HepG2 (cell line): ENCODE measurements at regions not wholly inside any gene's neighbourhood (a gene's known extent, or its start where the extent isn't known, plus 50 kb on each side); places are given as distances from the start of the nearest gene placed in this dataset.

Experiments used
- ATAC-seq: fragments of 200-7000 bp; cut with Tn5 transposase; 3 replicates; pipeline ENCODE4 v1.9.1; 2020; ENCODE audit warnings: mild to moderate bottlenecking, moderate library complexity
- BruUV-seq: library from RNA; stranded (reverse); fragments of 400-500 nt; replicated peaks from 2 replicates; lab custom pipeline; 2021; lab: Mats Ljungman, UMichigan
- CTCF ChIA-PET: fragments of 300-600 bp; formaldehyde crosslinking; extraction: SDS; loops from one replicate; lab custom pipeline; 2021; ENCODE audit warnings: low total read pairs, inconsistent platforms, low intra/inter-chr PET ratio; lab: Yijun Ruan, JAX
- POLR2A ChIA-PET: fragments of 350-600 bp; sonication (Branson Sonifier 250); formaldehyde crosslinking; loops from one replicate; lab custom pipeline; 2020; ENCODE audit warnings: antibody characterized with exemption, inconsistent platforms; lab: Yijun Ruan, JAX
- DNase-seq: peaks from one replicate; pipeline ENCODE4 v3.0.0-alpha.2; 2015; ENCODE audit warnings: low spot score
- FAIRE-seq: peaks from 3 replicates; lab custom pipeline; 2011; peaks lifted over from hg19 to GRCh38; lab: Jason Lieb, UNC
- H2AFZ ChIP-seq: one replicate; pipeline ENCODE4 v1.6.1; 2011; ENCODE audit warnings: low read length, inconsistent platforms
- H3K27ac ChIP-seq: fragments of 300-600 bp; 3 replicates; pipeline ENCODE4 v1.8.0; 2011; ENCODE audit warnings: mixed run types, mild to moderate bottlenecking, mixed read lengths, low read length, inconsistent platforms; ENCODE audit not compliant: insufficient read depth; ENCODE audit errors: extremely low read length
- H3K27me3 ChIP-seq, 2 experiments: fragments of 200-600 bp in 1 of 2; 2 replicates in 1 of 2; 3 replicates in 1 of 2; pipeline versions ENCODE4 v1.6.0 to v1.8.0; 2011; ENCODE audit warnings: low read length in 2 of 2, mild to moderate bottlenecking in 2 of 2, moderate library complexity in 2 of 2, inconsistent platforms in 1 of 2; ENCODE audit not compliant: insufficient read depth in 2 of 2, control insufficient read depth in 1 of 2
- H3K36me3 ChIP-seq, 2 experiments: fragments of 200-600 bp in 1 of 2; replicated peaks in 1 of 2; 2 replicates in 1 of 2; 3 replicates in 1 of 2; pipeline versions ENCODE4 v1.5.1 to v1.8.0; 2011; ENCODE audit warnings: low read length in 2 of 2, inconsistent platforms in 1 of 2; ENCODE audit not compliant: insufficient read depth in 2 of 2, control insufficient read depth in 1 of 2
- H3K4me1 ChIP-seq: 2 replicates; pipeline ENCODE4 v1.5.1; 2012; ENCODE audit warnings: low read length, inconsistent platforms; ENCODE audit not compliant: insufficient read depth
- H3K4me2 ChIP-seq: 2 replicates; pipeline ENCODE4 v1.6.0; 2011; ENCODE audit warnings: low read depth, low read length, inconsistent platforms
- H3K4me3 ChIP-seq, 3 experiments: fragments of 200-600 bp in 1 of 3; sonication (generic), shearing (Covaris generic) in 1 of 3; replicated peaks in 1 of 3; 2 replicates each; pipeline ENCODE4 v1.5.1; 2011 to 2016; ENCODE audit warnings: low read length in 3 of 3, inconsistent platforms in 2 of 3, low read depth in 2 of 3, mild to moderate bottlenecking in 2 of 3, control low read depth in 1 of 3, mixed read lengths in 1 of 3; ENCODE audit not compliant: insufficient read depth in 1 of 3
- H3K79me2 ChIP-seq: one replicate; pipeline ENCODE4 v1.6.1; 2011; ENCODE audit warnings: low read length, inconsistent platforms; ENCODE audit not compliant: insufficient read depth
- H3K9ac ChIP-seq: 2 replicates; pipeline ENCODE4 v1.6.0; 2011; ENCODE audit warnings: mild to moderate bottlenecking, low read depth, low read length, inconsistent platforms; ENCODE audit not compliant: insufficient read depth
- H3K9me3 ChIP-seq: 2 replicates; pipeline ENCODE4 v1.5.1; 2012; ENCODE audit warnings: mild to moderate bottlenecking, low read length
- H4K20me1 ChIP-seq: 2 replicates; pipeline ENCODE4 v1.6.0; 2011; ENCODE audit warnings: inconsistent platforms, mild to moderate bottlenecking, low read length, moderate library complexity; ENCODE audit not compliant: insufficient read depth
- NR2F2 ChIP-seq: IDR thresholded peaks from 2 replicates; pipeline ENCODE4 v1.6.1; 2012; ENCODE audit warnings: low read depth, inconsistent platforms, borderline replicate concordance
- RELA ChIP-seq: sonication (generic); formaldehyde crosslinking; IDR thresholded peaks from 2 replicates; pipeline ENCODE4 v1.4.0; 2020; ENCODE audit warnings: missing genetic modification reagents
- TGIF2 ChIP-seq: IDR thresholded peaks from 2 replicates; pipeline ENCODE4 v1.6.1; 2016; ENCODE audit warnings: control low read depth, missing compliant biosample characterization
- ZFP37 ChIP-seq: sonication (generic); formaldehyde crosslinking; IDR thresholded peaks from 2 replicates; pipeline ENCODE4 v1.4.0; 2020; ENCODE audit warnings: missing genetic modification reagents, borderline replicate concordance
- ZNF136 ChIP-seq: sonication (generic); formaldehyde crosslinking; IDR thresholded peaks from 2 replicates; pipeline ENCODE4 v1.8.1; 2022; ENCODE audit warnings: low read depth, mild to moderate bottlenecking, moderate library complexity, missing genetic modification reagents
- ZNF556 ChIP-seq: sonication (generic); formaldehyde crosslinking; IDR thresholded peaks from 2 replicates; pipeline ENCODE4 v1.4.0; 2020; ENCODE audit warnings: mild to moderate bottlenecking, missing genetic modification reagents, borderline replicate concordance
- ZNF567 ChIP-seq: sonication (generic); formaldehyde crosslinking; IDR thresholded peaks from 2 replicates; pipeline ENCODE4 v1.8.1; 2023; ENCODE audit warnings: mild to moderate bottlenecking, missing genetic modification reagents, borderline replicate concordance
- ZNF644 ChIP-seq: IDR thresholded peaks from 2 replicates; pipeline ENCODE4 v1.6.1; 2016; ENCODE audit warnings: low read depth
- ZNF7 ChIP-seq: IDR thresholded peaks from 2 replicates; pipeline ENCODE4 v1.6.1; 2016; ENCODE audit warnings: missing biosample characterization, missing genetic modification reagents
- ZNF747 ChIP-seq: sonication (generic); formaldehyde crosslinking; IDR thresholded peaks from 2 replicates; pipeline ENCODE4 v1.8.1; 2023; ENCODE audit warnings: missing genetic modification reagents, mild to moderate bottlenecking, borderline replicate concordance
- WGBS: methylation state at CpG from one replicate; pipeline ENCODE4 v1.1.6; 2017; ENCODE audit warnings: low lambda C conversion rate; 5-methylcytosine and 5-hydroxymethylcytosine counted together
- in situ Hi-C: cut with HindIII; loops from 2 replicates; pipeline ENCODE4 v1.10.0; 2017; ENCODE audit warnings: low pct_unique_long_range_greater_than_20kb; ENCODE audit not compliant: extremely low pct_ligation_motif_present
- intact Hi-C: fragments of 100-400 bp; cut with micrococcal nuclease; formaldehyde crosslinking; loops from one replicate; pipeline ENCODE4 v1.10.0; 2022; ENCODE audit not compliant: unreplicated experiment
- TF ChIP-seq, protein P1 (sequence below): sonication (generic); formaldehyde crosslinking; IDR thresholded peaks from 2 replicates; pipeline ENCODE4 v1.4.0; 2020; ENCODE audit warnings: missing genetic modification reagents, borderline replicate concordance

GRCh38 chr10:10745291-10745690 lies 272.4 kb upstream of the CELF2 start:
- BruUV-seq, result no TSS peak
- ChIA-PET CTCF (no interaction called here), POLR2A (no interaction called here)
- 25% methylated on average over 6 of the region's 6 CpGs for WGBS
- Histone ChIP-seq H3K36me3 (no peaks in the 10 kb centered on the region), H3K27ac (no peak overlapping the region), H3K4me2 (no peak overlapping the region), H3K4me3 (no peak overlapping the region), H2AFZ (no peak overlapping the region), H3K9ac (no peak overlapping the region), H3K27me3 (no peaks in the 10 kb centered on the region), H4K20me1 (no peaks in the 10 kb centered on the region), H3K79me2 (no peaks in the 10 kb centered on the region), H3K9me3 (peaks cover 69% of the 10 kb centered on the region), H3K4me1 (no peaks in the 10 kb centered on the region)
- FAIRE-seq, result no peak
- DNase-seq, result no peak
- no peak for TF ChIP-seq NR2F2
- no peak for TF ChIP-seq ZNF567
- no peak for TF ChIP-seq ZNF136
- no peak for TF ChIP-seq ZNF644 (CRISPR knock-in tag)
- TF ChIP-seq ZNF747, result no peak
- TF ChIP-seq RELA (CRISPR knock-in tag), result no peak
- no peak for TF ChIP-seq ZNF7 (CRISPR knock-in tag)
- TF ChIP-seq, protein P1, sequence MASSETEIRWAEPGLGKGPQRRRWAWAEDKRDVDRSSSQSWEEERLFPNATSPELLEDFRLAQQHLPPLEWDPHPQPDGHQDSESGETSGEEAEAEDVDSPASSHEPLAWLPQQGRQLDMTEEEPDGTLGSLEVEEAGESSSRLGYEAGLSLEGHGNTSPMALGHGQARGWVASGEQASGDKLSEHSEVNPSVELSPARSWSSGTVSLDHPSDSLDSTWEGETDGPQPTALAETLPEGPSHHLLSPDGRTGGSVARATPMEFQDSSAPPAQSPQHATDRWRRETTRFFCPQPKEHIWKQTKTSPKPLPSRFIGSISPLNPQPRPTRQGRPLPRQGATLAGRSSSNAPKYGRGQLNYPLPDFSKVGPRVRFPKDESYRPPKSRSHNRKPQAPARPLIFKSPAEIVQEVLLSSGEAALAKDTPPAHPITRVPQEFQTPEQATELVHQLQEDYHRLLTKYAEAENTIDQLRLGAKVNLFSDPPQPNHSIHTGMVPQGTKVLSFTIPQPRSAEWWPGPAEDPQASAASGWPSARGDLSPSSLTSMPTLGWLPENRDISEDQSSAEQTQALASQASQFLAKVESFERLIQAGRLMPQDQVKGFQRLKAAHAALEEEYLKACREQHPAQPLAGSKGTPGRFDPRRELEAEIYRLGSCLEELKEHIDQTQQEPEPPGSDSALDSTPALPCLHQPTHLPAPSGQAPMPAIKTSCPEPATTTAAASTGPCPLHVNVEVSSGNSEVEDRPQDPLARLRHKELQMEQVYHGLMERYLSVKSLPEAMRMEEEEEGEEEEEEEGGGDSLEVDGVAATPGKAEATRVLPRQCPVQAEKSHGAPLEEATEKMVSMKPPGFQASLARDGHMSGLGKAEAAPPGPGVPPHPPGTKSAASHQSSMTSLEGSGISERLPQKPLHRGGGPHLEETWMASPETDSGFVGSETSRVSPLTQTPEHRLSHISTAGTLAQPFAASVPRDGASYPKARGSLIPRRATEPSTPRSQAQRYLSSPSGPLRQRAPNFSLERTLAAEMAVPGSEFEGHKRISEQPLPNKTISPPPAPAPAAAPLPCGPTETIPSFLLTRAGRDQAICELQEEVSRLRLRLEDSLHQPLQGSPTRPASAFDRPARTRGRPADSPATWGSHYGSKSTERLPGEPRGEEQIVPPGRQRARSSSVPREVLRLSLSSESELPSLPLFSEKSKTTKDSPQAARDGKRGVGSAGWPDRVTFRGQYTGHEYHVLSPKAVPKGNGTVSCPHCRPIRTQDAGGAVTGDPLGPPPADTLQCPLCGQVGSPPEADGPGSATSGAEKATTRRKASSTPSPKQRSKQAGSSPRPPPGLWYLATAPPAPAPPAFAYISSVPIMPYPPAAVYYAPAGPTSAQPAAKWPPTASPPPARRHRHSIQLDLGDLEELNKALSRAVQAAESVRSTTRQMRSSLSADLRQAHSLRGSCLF (CRISPR knock-in tag), result no peak
- no peak for TF ChIP-seq TGIF2 (CRISPR knock-in tag)
- no peak for TF ChIP-seq ZFP37 (CRISPR knock-in tag)
- TF ChIP-seq ZNF556 (CRISPR knock-in tag), result no peak
- in situ Hi-C loops (no loop called here), intact Hi-C loops (no loop called here)
- no peak for ATAC-seq
